Urothelium cell line (cell line): ENCODE measurements at regions not wholly inside any gene's neighbourhood (a gene's known extent, or its start where the extent isn't known, plus 50 kb on each side); places are given as distances from the start of the nearest gene placed in this dataset.
"Not testable (repeated sequence)": the region's sequence is repeated elsewhere in the genome, so short reads cannot be mapped to it uniquely, and the experiment has no call there.

Experiments used
- DNase-seq: peaks from one replicate; pipeline ENCODE4 v3.0.0; 2011; ENCODE audit warnings: low spot score, mixed read lengths
- FAIRE-seq: peaks from 2 replicates; lab custom pipeline; 2011; peaks lifted over from hg19 to GRCh38; lab: Jason Lieb, UNC

GRCh38 chr3:109648027-109648426, 310.7 kb upstream of the DPPA4 start:
- DNase-seq = no peak
- no peak for FAIRE-seq

- DNase-seq = no peak
- no peak for FAIRE-seq
Measured at GRCh38 chr3:109656225-109656624, 318.9 kb upstream of the DPPA4 start.

GRCh38 chr3:109678600-109678999, 341.3 kb upstream of the DPPA4 start:
- DNase-seq = no peak
- FAIRE-seq = no peak

- DNase-seq = no peak
- no peak for FAIRE-seq
Measured at GRCh38 chr3:109679664-109680063, 342.3 kb upstream of the DPPA4 start.

GRCh38 chr3:109683746-109684145, 346.4 kb upstream of the DPPA4 start:
- DNase-seq (no peak), FAIRE-seq (no peak)

GRCh38 chr3:109685084-109686079, 348.0 kb upstream of the DPPA4 start:
- DNase-seq = peak; percentile 90
- peak; percentile 93 for FAIRE-seq

- FAIRE-seq = no peak
- no peak for DNase-seq
Measured at GRCh38 chr3:109687626-109688025, 350.3 kb upstream of the DPPA4 start.

GRCh38 chr3:109696932-109697331, 359.6 kb upstream of the DPPA4 start:
- DNase-seq = no peak
- no peak for FAIRE-seq

GRCh38 chr3:109702252-109702651, 364.9 kb upstream of the DPPA4 start:
- FAIRE-seq = peak; percentile 37
- peak; percentile 82 for DNase-seq

- no peak for DNase-seq
- FAIRE-seq = no peak
Measured at GRCh38 chr3:109702976-109703375, 365.6 kb upstream of the DPPA4 start.

- FAIRE-seq, DNase-seq: not testable (repeated sequence)
Measured at GRCh38 chr3:109705133-109705532, 367.8 kb upstream of the DPPA4 start.

GRCh38 chr3:109707617-109708016, 370.3 kb upstream of the DPPA4 start:
- FAIRE-seq = no peak
- no peak for DNase-seq

GRCh38 chr3:109713288-109713687, 375.9 kb upstream of the DPPA4 start:
- FAIRE-seq (no peak), DNase-seq (no peak)

- no peak for FAIRE-seq
- DNase-seq = no peak
Measured at GRCh38 chr3:109715707-109716106, 378.4 kb upstream of the DPPA4 start.

- no peak for FAIRE-seq
- no peak for DNase-seq
Measured at GRCh38 chr3:109718850-109719249, 381.5 kb upstream of the DPPA4 start.

- DNase-seq (no peak), FAIRE-seq (no peak)
Measured at GRCh38 chr3:109728861-109729494, 391.6 kb upstream of the DPPA4 start.

- FAIRE-seq = peak; percentile 84
- peak; percentile 44 for DNase-seq
Measured at GRCh38 chr3:109731639-109732473, 394.5 kb upstream of the DPPA4 start.

- DNase-seq (no peak), FAIRE-seq (no peak)
Measured at GRCh38 chr3:109743981-109744380, 406.6 kb upstream of the DPPA4 start.

GRCh38 chr3:109772520-109772919, 435.2 kb upstream of the DPPA4 start:
- DNase-seq (no peak), FAIRE-seq (no peak)

GRCh38 chr3:109774108-109774507, 436.8 kb upstream of the DPPA4 start:
- FAIRE-seq (no peak), DNase-seq (no peak)

- no peak for DNase-seq
- FAIRE-seq = no peak
Measured at GRCh38 chr3:109784285-109784684, 446.9 kb upstream of the DPPA4 start.
